ENCODE measurements at regions not wholly inside any gene's neighbourhood (a gene's known extent, or its start where the extent isn't known, plus 50 kb on each side); places are given as distances from the start of the nearest gene placed in this dataset.

GRCh38 chr18:75341267-75341666, 86.2 kb downstream of the SMIM21 start:
- TF ChIP-seq CTCF (conservative IDR thresholded peaks at IDR 0.05; ENCODE audit: low read depth, low read length) (no peak), EZH2 (IDR thresholded peaks at IDR 0.05; ENCODE audit: low read length, unreplicated experiment) (no peak), EZH2phosphoT487 (IDR thresholded peaks at IDR 0.05; ENCODE audit: borderline replicate concordance, low read length) (no peak)

Data from PC-3 (cell line).